GM18505 (cell line): ENCODE measurements at regions not wholly inside any gene's neighbourhood (a gene's known extent, or its start where the extent isn't known, plus 50 kb on each side); places are given as distances from the start of the nearest gene placed in this dataset.

Source experiments
- ATAC-seq: cut with Tn5 transposase; IDR thresholded peaks from one replicate; pipeline ENCODE4 v1.9.1; 2021; ENCODE audit not compliant: unreplicated experiment
- POLR2A ChIP-seq: IDR thresholded peaks from 4 replicates; pipeline ENCODE4 v1.6.1; 2011; ENCODE audit warnings: borderline replicate concordance; ENCODE audit not compliant: insufficient read depth, insufficient read length; ENCODE audit errors: extremely low read depth

GRCh38 chr15:69736161-69736560 lies 283.5 kb downstream of the RPLP1 start:
- ATAC-seq: no peak
- TF ChIP-seq POLR2A: no peak

GRCh38 chr15:69737916-69738315 lies 285.3 kb downstream of the RPLP1 start:
- no peak for ATAC-seq
- TF ChIP-seq POLR2A: no peak

- ATAC-seq: no peak
Measured at GRCh38 chr15:69740684-69741083, 288.1 kb downstream of the RPLP1 start.

GRCh38 chr15:69742361-69742760 lies 289.7 kb downstream of the RPLP1 start:
- TF ChIP-seq POLR2A: no peak
- ATAC-seq: no peak

More at GRCh38 chr15:69740684-69741083, 288.1 kb downstream of the RPLP1 start:
- no peak for TF ChIP-seq POLR2A

GRCh38 chr15:69743091-69743490 lies 290.5 kb downstream of the RPLP1 start:
- ATAC-seq: no peak
- TF ChIP-seq POLR2A: no peak

- no peak for TF ChIP-seq POLR2A
- ATAC-seq: no peak
Measured at GRCh38 chr15:69744391-69745162, 292.0 kb downstream of the RPLP1 start.

GRCh38 chr15:69747193-69747592 lies 294.6 kb downstream of the RPLP1 start:
- TF ChIP-seq POLR2A: no peak
- no peak for ATAC-seq

- TF ChIP-seq POLR2A: no peak
- no peak for ATAC-seq
Measured at GRCh38 chr15:69748131-69748530, 295.5 kb downstream of the RPLP1 start.

GRCh38 chr15:69748576-69749185 lies 296.1 kb downstream of the RPLP1 start:
- no peak for ATAC-seq
- no peak for TF ChIP-seq POLR2A

- TF ChIP-seq POLR2A: no peak
- no peak for ATAC-seq
Measured at GRCh38 chr15:69749274-69749673, 296.7 kb downstream of the RPLP1 start.

- no peak for TF ChIP-seq POLR2A
- no peak for ATAC-seq
Measured at GRCh38 chr15:69749797-69750196, 297.2 kb downstream of the RPLP1 start.

- no peak for TF ChIP-seq POLR2A
- no peak for ATAC-seq
Measured at GRCh38 chr15:69750253-69750652, 297.6 kb downstream of the RPLP1 start.

- ATAC-seq: no peak
- TF ChIP-seq POLR2A: no peak
Measured at GRCh38 chr15:69751147-69751546, 298.5 kb downstream of the RPLP1 start.

GRCh38 chr15:69751566-69751965 lies 298.9 kb downstream of the RPLP1 start:
- no peak for TF ChIP-seq POLR2A
- ATAC-seq: no peak
